ENCODE measurements at regions not wholly inside any gene's neighbourhood (a gene's known extent, or its start where the extent isn't known, plus 50 kb on each side); places are given as distances from the start of the nearest gene placed in this dataset.
A peak's percentile ranks its signal among the peaks of the same experiment; 100 is the strongest.

- TF ChIP-seq, protein P1, sequence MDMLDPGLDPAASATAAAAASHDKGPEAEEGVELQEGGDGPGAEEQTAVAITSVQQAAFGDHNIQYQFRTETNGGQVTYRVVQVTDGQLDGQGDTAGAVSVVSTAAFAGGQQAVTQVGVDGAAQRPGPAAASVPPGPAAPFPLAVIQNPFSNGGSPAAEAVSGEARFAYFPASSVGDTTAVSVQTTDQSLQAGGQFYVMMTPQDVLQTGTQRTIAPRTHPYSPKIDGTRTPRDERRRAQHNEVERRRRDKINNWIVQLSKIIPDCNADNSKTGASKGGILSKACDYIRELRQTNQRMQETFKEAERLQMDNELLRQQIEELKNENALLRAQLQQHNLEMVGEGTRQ (CRISPR knock-in tag; IDR thresholded peaks at IDR 0.05): no peak
- TF ChIP-seq BRD4 (IDR thresholded peaks at IDR 0.05) (no peak), PTBP1 (IDR thresholded peaks at IDR 0.05; ENCODE audit: low read depth, low read length) (no peak), ZNF347 (CRISPR knock-in tag; IDR thresholded peaks at IDR 0.05; ENCODE audit: low read depth) (no peak), MAFF (IDR thresholded peaks at IDR 0.05; ENCODE audit: low read length) (peak; percentile 3; the same call in 1 of the 2 replicates), HLTF (IDR thresholded peaks at IDR 0.05) (no peak), MAFG (tag; conservative IDR thresholded peaks at IDR 0.05) (peak; percentile 17; the same call in 1 of the 2 replicates), NCOA4 (IDR thresholded peaks at IDR 0.05; ENCODE audit: partially characterized antibody) (no peak), MAFK (IDR thresholded peaks at IDR 0.05; ENCODE audit: low read length) (peak; percentile 30; the same call in 1 of the 2 replicates), ZNF384 (IDR thresholded peaks at IDR 0.05; ENCODE audit: low read depth, low read length) (no peak)
- TF ChIP-seq, protein P2, sequence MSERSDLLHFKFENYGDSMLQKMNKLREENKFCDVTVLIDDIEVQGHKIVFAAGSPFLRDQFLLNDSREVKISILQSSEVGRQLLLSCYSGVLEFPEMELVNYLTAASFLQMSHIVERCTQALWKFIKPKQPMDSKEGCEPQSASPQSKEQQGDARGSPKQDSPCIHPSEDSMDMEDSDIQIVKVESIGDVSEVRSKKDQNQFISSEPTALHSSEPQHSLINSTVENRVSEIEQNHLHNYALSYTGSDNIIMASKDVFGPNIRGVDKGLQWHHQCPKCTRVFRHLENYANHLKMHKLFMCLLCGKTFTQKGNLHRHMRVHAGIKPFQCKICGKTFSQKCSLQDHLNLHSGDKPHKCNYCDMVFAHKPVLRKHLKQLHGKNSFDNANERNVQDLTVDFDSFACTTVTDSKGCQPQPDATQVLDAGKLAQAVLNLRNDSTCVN (CRISPR knock-in tag; IDR thresholded peaks at IDR 0.05): no peak
Observed at GRCh38 chr12:60137513-60137912, 541.7 kb downstream of the SLC16A7 start (continued).

DNA sequence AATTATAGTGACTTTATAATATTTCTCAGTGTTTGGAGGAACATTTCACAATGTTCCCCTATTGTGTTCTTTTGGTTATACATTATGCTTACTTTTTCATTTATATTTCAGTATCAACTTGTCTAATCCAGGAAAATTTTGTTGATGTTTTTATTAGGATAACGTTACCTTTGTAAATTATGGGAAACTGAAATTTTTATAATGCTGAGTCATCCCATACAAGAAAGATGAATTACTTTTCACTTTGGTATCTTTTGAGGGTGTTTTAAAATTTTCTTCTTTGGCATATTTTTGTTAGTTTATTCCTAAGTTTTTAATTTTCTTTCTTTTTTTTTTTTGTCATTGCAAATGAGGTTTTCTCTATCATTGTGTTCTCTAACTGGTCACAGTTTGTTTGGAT, 542.7 kb downstream of the SLC16A7 start:
- intact Hi-C loops (cut with micrococcal nuclease): loop anchor here (5.0 kb wide), 1 partner anchor 69 kb away; no protein-coding TSS in a partner anchor
- no peaks in the 10 kb centered on the region for H3K79me2 ChIP-seq (ENCODE audit: control insufficient read depth, insufficient read depth, low read length)
- TF ChIP-seq FOXA3 (CRISPR knock-in tag; conservative IDR thresholded peaks at IDR 0.05 in 1 of 2, IDR thresholded peaks at IDR 0.05 in 1 of 2) (no peak), ZNF354B (CRISPR knock-in tag; IDR thresholded peaks at IDR 0.05) (no peak), NFE2L1 (tag; IDR thresholded peaks at IDR 0.05; ENCODE audit: borderline replicate concordance, low read depth) (peak; percentile 74), PRMT5 (CRISPR knock-in tag; IDR thresholded peaks at IDR 0.05) (no peak), MAFK (IDR thresholded peaks at IDR 0.05; ENCODE audit: low read length) (peak; percentile 69; the same call in 1 of the 2 replicates), NFE2 (IDR thresholded peaks at IDR 0.05; ENCODE audit: low read depth) (peak; percentile 72), NR3C1 (CRISPR knock-in tag; IDR thresholded peaks at IDR 0.05) (no peak), PRPF4 (IDR thresholded peaks at IDR 0.05; ENCODE audit: insufficient read depth, low read depth, low read length, poor library complexity, severe bottlenecking) (no peak), MCM7 (IDR thresholded peaks at IDR 0.05) (no peak), XRCC3 (IDR thresholded peaks at IDR 0.05) (no peak), ZNF282 (CRISPR knock-in tag; IDR thresholded peaks at IDR 0.05) (no peak), ZNF57 (CRISPR knock-in tag; IDR thresholded peaks at IDR 0.05) (no peak)
- TF ChIP-seq, protein P3, sequence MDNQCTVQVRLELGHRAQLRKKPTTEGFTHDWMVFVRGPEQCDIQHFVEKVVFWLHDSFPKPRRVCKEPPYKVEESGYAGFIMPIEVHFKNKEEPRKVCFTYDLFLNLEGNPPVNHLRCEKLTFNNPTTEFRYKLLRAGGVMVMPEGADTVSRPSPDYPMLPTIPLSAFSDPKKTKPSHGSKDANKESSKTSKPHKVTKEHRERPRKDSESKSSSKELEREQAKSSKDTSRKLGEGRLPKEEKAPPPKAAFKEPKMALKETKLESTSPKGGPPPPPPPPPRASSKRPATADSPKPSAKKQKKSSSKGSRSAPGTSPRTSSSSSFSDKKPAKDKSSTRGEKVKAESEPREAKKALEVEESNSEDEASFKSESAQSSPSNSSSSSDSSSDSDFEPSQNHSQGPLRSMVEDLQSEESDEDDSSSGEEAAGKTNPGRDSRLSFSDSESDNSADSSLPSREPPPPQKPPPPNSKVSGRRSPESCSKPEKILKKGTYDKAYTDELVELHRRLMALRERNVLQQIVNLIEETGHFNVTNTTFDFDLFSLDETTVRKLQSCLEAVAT (IDR thresholded peaks at IDR 0.05): no peak

More for the DNA sequence above, 542.7 kb downstream of the SLC16A7 start:
- FAIRE-seq (no peak), DNase-seq (ENCODE audit: extremely low read depth in 1 of 4, low spot score in 3 of 4) (no peak), ATAC-seq (no peak)
- no peak overlapping the region for H3K4me3 ChIP-seq
- H3K27me3 ChIP-seq (ENCODE audit: control insufficient read depth in 2 of 2, insufficient read depth in 2 of 2, low read length in 2 of 2): no peaks in the 10 kb centered on the region
- no peaks in the 10 kb centered on the region for H4K20me1 ChIP-seq (replicated peaks; ENCODE audit: control insufficient read depth, insufficient read depth, low read length)
- H3K9ac ChIP-seq (ENCODE audit: insufficient read depth in 1 of 2, low read depth in 2 of 2, low read length in 2 of 2): no peak overlapping the region
- ChIA-PET CTCF (ENCODE audit: low intra/inter-chr PET ratio) (no interaction called here), POLR2A (interaction anchor here (1.1 kb wide), 1 partner anchor 56 kb away, joined by 3 read pairs; no protein-coding TSS in a partner anchor)
- no peaks in the 10 kb centered on the region for H3K9me1 ChIP-seq (ENCODE audit: control insufficient read depth, insufficient read depth, low read length)
- no TSS peak for BruUV-seq (replicated peaks)
- H3K4me2 ChIP-seq (ENCODE audit: insufficient read depth, low read length): no peak overlapping the region
- H2AFZ ChIP-seq (ENCODE audit: low read depth, low read length): peak overlapping the region; percentile 91
- WGBS (ENCODE audit: insufficient coverage, low coverage, missing lambda C conversion rate): 15% methylated on average over 1 of the region's 1 CpG
- H3K27ac ChIP-seq (ENCODE audit: extremely low read depth, low read depth, low read length): no peak overlapping the region
- H3K36me3 ChIP-seq (ENCODE audit: control insufficient read depth, insufficient read depth, low read length): no peaks in the 10 kb centered on the region
- no peaks in the 10 kb centered on the region for H3K9me3 ChIP-seq (replicated peaks; ENCODE audit: control insufficient read depth, insufficient read depth, low read depth, low read length)
- in situ Hi-C loops (cut with MboI): no loop called here
- H3K4me1 ChIP-seq (replicated peaks in 1 of 2; ENCODE audit: control insufficient read depth in 2 of 2, insufficient read depth in 2 of 2, low read length in 2 of 2): no peaks in the 10 kb centered on the region; a peak in 2 of 5 replicates

Data from K562 (cell line).